ENCODE measurements at regions not wholly inside any gene's neighbourhood (a gene's known extent, or its start where the extent isn't known, plus 50 kb on each side); places are given as distances from the start of the nearest gene placed in this dataset.

- no peak for DNase-seq (ENCODE audit: low read depth)
Measured at GRCh38 chr15:96089405-96090058, 241.0 kb upstream of the NR2F2 start.

GRCh38 chr15:96092186-96092585, 238.3 kb upstream of the NR2F2 start:
- no peak for DNase-seq (ENCODE audit: low read depth)

DNA sequence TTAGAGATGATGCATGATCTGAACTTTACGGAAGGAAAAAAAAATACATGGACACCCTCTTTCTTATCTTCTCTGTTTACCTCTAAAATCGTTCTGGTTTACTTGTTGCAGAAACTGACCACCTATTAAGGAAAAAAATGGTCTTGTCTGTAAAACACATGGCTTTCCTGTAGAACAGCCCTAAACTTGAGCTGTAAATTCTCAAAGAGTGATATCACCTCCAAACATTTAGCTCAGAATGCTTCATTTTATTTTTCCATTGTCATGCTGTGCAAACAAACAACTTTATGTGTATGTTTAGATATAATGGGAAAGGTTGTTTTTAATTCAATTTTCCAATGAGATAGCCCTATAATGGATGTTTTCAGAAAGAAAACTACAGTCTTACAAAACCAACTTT, 237.4 kb upstream of the NR2F2 start:
- no peak for DNase-seq (ENCODE audit: low read depth)

DNA sequence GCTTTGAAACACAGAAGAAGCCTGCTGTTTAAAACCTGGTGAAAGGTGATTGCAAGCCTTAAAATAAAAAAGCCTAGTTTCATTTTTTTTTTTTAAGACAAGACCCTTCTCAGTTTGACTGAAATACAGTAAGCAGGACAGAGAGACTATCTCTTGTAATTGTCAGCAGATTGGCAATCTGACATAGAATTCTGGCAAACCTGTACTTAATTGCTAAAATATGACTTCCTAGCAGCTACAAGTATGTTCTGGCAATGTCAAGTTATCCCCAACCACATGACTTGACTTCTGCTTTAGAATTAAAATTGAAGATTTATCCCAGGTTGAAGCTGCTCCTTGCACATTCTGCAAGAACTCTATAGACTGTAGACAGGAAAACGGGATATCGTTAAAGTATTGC, 232.8 kb upstream of the NR2F2 start:
- DNase-seq (ENCODE audit: low read depth): no peak

- DNase-seq (ENCODE audit: low read depth): no peak
Measured at GRCh38 chr15:96102631-96103030, 227.9 kb upstream of the NR2F2 start.

DNA sequence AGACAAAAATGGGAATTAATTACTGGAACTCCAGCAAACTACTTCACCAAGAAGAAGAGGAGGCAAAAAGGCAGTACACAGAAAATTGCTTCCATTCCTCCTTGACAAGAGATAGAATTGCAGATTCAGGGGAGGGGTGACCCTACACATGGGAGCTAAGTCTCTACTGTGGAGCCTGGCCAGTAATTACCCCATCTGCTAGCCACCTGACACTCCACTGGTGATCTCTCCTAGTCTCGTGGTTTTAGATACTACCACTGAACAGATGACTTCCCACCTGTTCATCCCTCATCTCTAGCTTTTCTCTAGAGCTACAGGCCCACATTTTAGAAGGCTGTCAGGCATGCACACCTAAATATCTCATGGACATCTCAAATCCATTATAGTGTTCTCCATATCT, 224.3 kb upstream of the NR2F2 start:
- DNase-seq (ENCODE audit: low read depth): no peak

DNA sequence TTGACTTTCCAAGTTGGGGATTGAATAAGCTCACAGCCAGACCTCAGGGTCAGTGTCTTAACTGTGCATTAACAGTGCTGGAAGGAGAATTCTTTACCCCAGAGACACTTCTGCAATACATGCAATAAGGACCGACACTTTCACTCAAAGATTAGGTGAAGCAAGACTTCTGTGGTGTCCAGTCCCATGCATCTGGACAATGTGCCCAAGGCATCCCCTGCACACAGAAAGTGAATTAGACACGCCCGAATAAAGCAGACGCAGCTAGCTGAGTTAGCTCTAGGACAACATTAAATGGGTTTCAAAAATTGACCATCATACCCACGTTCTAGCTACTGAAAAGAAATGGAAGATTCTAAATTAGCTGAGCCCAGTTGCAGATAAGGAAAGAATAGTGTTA, 223.9 kb upstream of the NR2F2 start:
- no peak for DNase-seq (ENCODE audit: low read depth)

DNA sequence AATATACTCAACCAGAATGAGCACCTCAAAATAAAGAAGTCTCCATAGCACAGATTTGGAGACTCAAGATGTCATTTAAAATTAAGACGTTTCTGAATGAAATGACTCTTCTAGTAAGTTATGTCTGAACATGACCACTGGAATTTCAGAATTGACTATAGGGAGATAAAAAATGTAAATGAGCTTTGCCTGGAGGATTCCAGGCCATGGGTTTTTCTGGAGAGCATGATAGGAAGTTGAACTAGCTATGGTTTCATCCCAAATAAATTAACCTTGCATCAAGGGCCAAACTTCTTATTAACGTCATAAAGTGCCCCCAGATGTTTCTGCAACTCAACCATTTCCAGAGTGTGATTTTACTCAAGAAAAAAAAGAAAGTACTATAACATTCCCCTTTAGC, 222.6 kb upstream of the NR2F2 start:
- DNase-seq (ENCODE audit: low read depth): no peak

DNA sequence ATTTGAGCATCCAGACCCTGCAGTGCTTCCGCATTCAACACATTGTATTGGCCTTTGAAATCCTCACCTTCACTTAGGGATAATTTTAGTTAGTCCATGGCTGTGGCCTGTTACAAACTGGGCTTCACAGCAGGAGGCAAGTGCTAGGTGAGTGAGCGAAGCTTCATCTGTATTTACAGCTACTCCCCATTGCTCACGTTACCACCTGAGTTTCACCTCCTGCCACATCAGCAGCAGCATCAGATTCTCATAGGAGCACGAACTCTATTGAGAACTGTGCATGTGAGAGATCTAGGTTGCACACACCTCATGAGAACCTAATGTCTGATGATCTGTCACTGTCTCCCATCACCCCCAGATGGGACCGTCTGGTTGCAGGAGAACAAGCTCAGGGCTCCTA, 222.1 kb upstream of the NR2F2 start:
- no peak for DNase-seq (ENCODE audit: low read depth)

GRCh38 chr15:96109820-96110219, 220.7 kb upstream of the NR2F2 start:
- no peak for DNase-seq (ENCODE audit: low read depth)

- no peak for DNase-seq (ENCODE audit: low read depth)
Measured at GRCh38 chr15:96112018-96112417, 218.5 kb upstream of the NR2F2 start.

GRCh38 chr15:96115642-96116041, 214.9 kb upstream of the NR2F2 start:
- DNase-seq (ENCODE audit: low read depth): no peak

DNA sequence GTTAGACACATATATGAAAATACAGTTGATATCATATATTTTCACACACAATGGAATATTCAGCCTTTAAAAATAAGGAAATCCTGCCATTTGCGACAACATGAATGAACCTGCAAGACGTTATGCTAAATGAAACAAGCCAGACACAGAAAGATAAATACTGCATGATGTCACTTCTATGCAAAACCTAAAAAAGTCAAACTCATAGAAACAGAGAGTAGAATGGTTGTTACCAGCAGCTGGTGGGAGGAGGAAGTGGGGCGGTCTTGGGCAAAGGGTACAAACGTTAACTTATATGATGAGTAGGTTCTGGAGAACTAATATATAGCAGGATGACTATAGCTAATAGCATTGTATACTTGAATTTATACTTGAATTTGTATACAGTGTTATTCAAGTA, 213.2 kb upstream of the NR2F2 start:
- DNase-seq (ENCODE audit: low read depth): no peak

- DNase-seq (ENCODE audit: low read depth): no peak
Measured at GRCh38 chr15:96119734-96120133, 210.8 kb upstream of the NR2F2 start.

GRCh38 chr15:96121086-96121920, 209.2 kb upstream of the NR2F2 start:
- DNase-seq (ENCODE audit: low read depth): no peak

GRCh38 chr15:96122077-96123027, 208.1 kb upstream of the NR2F2 start:
- no peak for DNase-seq (ENCODE audit: low read depth)

DNA sequence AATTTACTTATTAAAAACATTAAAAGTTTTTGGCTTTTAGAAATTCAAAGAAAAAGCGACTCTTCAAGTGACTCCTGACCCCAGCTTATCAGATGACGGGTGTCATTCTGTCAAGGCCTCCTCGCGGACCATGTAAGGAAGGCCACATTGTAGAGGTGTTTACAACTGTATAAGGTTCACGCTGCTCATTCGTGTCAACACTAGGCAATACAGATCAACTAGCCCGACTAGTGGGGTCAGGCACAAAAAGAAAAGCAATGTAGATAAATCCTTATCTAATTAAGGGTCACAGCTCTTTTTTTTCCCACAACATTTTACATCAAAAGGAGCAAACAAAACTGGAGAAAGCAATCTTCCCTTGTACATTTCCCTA, 207.5 kb upstream of the NR2F2 start:
- no peak for DNase-seq (ENCODE audit: low read depth)

GRCh38 chr15:96123630-96124187, 206.8 kb upstream of the NR2F2 start:
- no peak for DNase-seq (ENCODE audit: low read depth)

DNA sequence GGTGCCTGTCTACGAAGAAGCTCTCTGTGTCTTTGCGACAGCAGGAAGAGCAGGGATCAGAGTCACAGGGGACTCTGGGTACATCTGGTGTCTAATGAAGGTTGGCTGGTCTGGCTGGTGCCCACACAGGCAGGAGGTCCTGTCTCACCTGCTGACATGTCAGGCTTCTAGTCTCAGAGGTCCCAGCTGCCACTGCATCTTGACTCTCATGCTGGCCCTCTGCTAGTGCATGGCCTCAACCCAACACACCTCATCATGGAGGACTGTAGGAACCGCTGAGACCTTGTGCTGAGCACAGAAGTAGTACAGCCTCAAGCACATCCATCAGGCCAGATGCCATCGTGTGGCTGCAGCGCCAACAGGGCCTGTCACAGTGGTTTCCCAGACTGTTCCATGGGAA, 206.1 kb upstream of the NR2F2 start:
- DNase-seq (ENCODE audit: low read depth): no peak

GRCh38 chr15:96125721-96126415, 204.6 kb upstream of the NR2F2 start:
- DNase-seq (ENCODE audit: low read depth): no peak

DNA sequence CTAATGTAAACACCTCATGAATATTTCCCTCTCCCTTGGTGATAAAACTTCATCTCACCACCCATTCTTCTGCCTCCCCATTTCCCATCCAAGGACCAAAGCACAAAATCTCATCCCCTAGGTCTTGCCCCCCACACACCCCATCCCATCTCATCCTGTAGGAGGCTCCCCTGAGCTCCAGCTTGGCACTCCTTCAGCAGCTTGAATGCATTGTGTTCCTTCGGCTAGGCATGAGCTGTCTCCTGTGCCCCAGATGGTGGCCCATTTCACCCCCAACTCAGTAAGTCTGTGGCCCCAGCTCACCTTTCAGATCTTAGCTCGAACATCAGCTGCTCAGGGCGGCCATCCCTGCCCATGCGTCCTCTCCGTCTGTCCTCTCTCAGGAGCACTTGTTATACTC, 203.6 kb upstream of the NR2F2 start:
- DNase-seq (ENCODE audit: low read depth): no peak

DNA sequence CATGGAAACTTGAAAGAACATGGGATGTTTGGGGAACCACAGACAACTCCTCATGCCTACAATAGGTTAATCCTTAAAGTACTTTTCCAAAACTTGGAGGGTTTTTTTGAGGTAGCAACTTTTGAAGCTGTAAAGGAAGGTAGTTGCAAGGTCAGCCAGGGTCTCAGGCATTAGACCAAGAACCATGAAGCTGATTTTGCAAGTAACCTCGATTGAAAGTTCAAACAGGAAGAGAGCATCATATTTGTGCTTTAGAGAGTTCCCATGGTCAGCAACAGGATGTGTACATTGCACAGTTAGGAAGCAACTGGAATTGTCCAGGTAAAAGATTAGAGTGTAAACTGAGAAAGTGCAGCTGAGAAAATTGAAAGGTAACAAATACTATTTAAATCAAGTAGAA, 199.8 kb upstream of the NR2F2 start:
- DNase-seq (ENCODE audit: low read depth): no peak

All from stimulated activated CD8-positive, alpha-beta memory T cell treated with anti-CD3 and anti-CD28 coated beads, Interleukin-7, amount 100 ng/mL, for 24 hours (primary cell).